ENCODE measurements at regions not wholly inside any gene's neighbourhood (a gene's known extent, or its start where the extent isn't known, plus 50 kb on each side); places are given as distances from the start of the nearest gene placed in this dataset.

DNA sequence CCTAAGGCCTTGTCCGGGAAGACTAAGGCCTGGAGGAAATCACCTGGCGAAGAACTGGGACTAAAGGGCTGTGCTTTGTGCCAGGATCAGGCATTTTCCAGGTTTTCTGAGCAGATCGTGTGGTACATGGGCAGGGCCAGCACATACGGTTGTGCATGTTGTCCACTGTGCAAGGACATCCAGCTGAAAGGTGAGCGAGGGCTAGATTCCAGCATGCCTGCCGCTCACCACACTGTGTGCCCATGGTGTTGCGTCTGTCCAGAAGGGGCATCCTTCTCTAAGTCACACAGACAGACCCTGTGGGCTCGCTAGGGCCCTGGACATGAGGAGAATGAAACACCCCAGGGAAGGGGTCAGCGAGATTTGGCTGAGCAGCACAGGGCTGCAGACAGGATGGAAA lies 80.3 kb upstream of the TAF1B start:
- H3K4me3 Mint-ChIP-seq, result no peak overlapping the region
- peaks cover 18% of the 10 kb centered on the region for H3K4me1 Mint-ChIP-seq (ENCODE audit: low read depth)
- no peaks in the 10 kb centered on the region for H3K36me3 Mint-ChIP-seq (ENCODE audit: low read depth)
- no peak overlapping the region for H3K27ac Mint-ChIP-seq
- DNase-seq, result no peak
- intact Hi-C loops (cut with micrococcal nuclease), result no loop called here
- CTCF ChIA-PET, result no interaction called here
- H3K27me3 Mint-ChIP-seq (ENCODE audit: low read depth), result no peaks in the 10 kb centered on the region
- no peaks in the 10 kb centered on the region for H3K9me3 Mint-ChIP-seq

- peaks cover 18% of the 10 kb centered on the region for H3K4me1 Mint-ChIP-seq (ENCODE audit: low read depth)
- H3K9me3 Mint-ChIP-seq, result no peaks in the 10 kb centered on the region
- CTCF ChIA-PET, result no interaction called here
- H3K27me3 Mint-ChIP-seq (ENCODE audit: low read depth), result no peaks in the 10 kb centered on the region
- no peaks in the 10 kb centered on the region for H3K36me3 Mint-ChIP-seq (ENCODE audit: low read depth)
- H3K4me3 Mint-ChIP-seq, result no peak overlapping the region
- DNase-seq, result no peak
- H3K27ac Mint-ChIP-seq, result no peak overlapping the region
- intact Hi-C loops (cut with micrococcal nuclease), result no loop called here
Measured at GRCh38 chr2:9763356-9764152, 79.7 kb upstream of the TAF1B start.

- H3K9me3 Mint-ChIP-seq, result no peaks in the 10 kb centered on the region
- intact Hi-C loops (cut with micrococcal nuclease), result no loop called here
- no peak for DNase-seq
- no peaks in the 10 kb centered on the region for H3K36me3 Mint-ChIP-seq (ENCODE audit: low read depth)
- H3K27me3 Mint-ChIP-seq (ENCODE audit: low read depth), result no peaks in the 10 kb centered on the region
- CTCF ChIA-PET, result no interaction called here
- no peak overlapping the region for H3K27ac Mint-ChIP-seq
- H3K4me1 Mint-ChIP-seq (ENCODE audit: low read depth), result peaks cover 18% of the 10 kb centered on the region
- H3K4me3 Mint-ChIP-seq, result no peak overlapping the region
Measured at GRCh38 chr2:9764153-9764778, 79.0 kb upstream of the TAF1B start.

- H3K4me1 Mint-ChIP-seq (ENCODE audit: low read depth), result peaks cover 12% of the 10 kb centered on the region
- H3K4me3 Mint-ChIP-seq, result no peak overlapping the region
- H3K27ac Mint-ChIP-seq, result no peak overlapping the region
- CTCF ChIA-PET, result no interaction called here
- no peaks in the 10 kb centered on the region for H3K36me3 Mint-ChIP-seq (ENCODE audit: low read depth)
- intact Hi-C loops (cut with micrococcal nuclease), result no loop called here
- no peaks in the 10 kb centered on the region for H3K27me3 Mint-ChIP-seq (ENCODE audit: low read depth)
- DNase-seq, result no peak
- no peaks in the 10 kb centered on the region for H3K9me3 Mint-ChIP-seq
Measured at GRCh38 chr2:9765611-9766531, 77.4 kb upstream of the TAF1B start.

DNA sequence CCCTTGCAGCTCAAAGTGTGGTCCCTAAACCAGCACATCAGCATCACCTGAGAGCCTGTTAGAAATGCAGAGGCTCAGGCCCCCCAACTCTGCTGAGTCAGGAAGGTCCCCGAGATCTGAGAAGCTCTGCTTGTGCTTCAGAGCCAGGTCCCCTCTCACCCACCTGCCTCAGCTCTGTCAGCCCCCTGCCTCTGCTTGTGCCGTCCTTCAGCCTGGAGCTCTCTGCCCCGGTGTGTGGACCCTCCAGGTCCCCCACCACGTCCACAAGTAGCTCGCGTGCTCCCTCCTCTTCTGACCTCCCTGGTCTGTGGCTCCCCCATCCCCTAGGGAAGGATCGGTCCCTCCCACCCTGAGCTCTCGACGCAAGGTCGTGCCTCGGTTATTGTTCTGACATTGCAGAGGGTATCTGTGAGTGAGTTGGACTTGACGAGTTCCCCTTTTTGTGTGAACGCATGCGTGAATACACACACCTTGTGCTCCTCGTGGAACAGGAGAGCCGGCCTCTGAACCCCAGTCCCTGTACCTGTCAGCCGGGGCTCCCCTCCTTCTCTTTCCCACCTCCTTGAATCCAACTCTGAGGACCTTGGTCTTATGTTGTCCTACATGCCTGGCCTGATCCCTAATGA lies 75.5 kb upstream of the TAF1B start:
- DNase-seq, result no peak
- Mint-ChIP-seq H3K4me1 (ENCODE audit: low read depth) (peaks cover 9% of the 10 kb centered on the region), H3K36me3 (ENCODE audit: low read depth) (no peaks in the 10 kb centered on the region), H3K27me3 (ENCODE audit: low read depth) (no peaks in the 10 kb centered on the region), H3K9me3 (no peaks in the 10 kb centered on the region), H3K4me3 (no peak overlapping the region), H3K27ac (no peak overlapping the region)
- CTCF ChIA-PET, result interaction anchor here (0.5 kb wide), 1 partner anchor 264 kb away, joined by 4 read pairs; no protein-coding TSS in a partner anchor
- intact Hi-C loops (cut with micrococcal nuclease), result no loop called here

DNA sequence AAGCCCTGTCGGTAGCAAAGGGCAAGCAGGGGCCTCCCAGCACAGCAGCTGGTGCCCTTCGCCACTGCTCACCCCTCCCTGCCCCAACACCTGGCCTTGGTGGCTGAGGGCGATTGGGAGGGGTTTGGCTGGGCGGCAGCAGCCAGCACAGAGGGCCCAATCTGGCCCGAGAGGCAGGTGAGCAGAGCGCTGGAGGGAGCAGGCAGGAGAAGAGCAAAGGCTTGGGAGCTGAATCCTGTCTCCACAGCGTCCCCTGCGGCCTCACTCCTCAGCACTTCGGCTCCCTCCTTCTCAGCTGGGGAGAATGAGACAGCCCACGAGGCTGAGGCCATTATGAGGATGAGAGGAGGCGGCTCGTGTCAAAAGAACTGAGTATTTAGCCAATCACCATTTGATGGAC lies 74.9 kb upstream of the TAF1B start:
- CTCF ChIA-PET, result no interaction called here
- Mint-ChIP-seq H3K9me3 (no peaks in the 10 kb centered on the region), H3K36me3 (ENCODE audit: low read depth) (no peaks in the 10 kb centered on the region), H3K27ac (no peak overlapping the region), H3K27me3 (ENCODE audit: low read depth) (no peaks in the 10 kb centered on the region), H3K4me3 (no peak overlapping the region), H3K4me1 (ENCODE audit: low read depth) (peaks cover 9% of the 10 kb centered on the region)
- DNase-seq, result no peak
- intact Hi-C loops (cut with micrococcal nuclease), result no loop called here

DNA sequence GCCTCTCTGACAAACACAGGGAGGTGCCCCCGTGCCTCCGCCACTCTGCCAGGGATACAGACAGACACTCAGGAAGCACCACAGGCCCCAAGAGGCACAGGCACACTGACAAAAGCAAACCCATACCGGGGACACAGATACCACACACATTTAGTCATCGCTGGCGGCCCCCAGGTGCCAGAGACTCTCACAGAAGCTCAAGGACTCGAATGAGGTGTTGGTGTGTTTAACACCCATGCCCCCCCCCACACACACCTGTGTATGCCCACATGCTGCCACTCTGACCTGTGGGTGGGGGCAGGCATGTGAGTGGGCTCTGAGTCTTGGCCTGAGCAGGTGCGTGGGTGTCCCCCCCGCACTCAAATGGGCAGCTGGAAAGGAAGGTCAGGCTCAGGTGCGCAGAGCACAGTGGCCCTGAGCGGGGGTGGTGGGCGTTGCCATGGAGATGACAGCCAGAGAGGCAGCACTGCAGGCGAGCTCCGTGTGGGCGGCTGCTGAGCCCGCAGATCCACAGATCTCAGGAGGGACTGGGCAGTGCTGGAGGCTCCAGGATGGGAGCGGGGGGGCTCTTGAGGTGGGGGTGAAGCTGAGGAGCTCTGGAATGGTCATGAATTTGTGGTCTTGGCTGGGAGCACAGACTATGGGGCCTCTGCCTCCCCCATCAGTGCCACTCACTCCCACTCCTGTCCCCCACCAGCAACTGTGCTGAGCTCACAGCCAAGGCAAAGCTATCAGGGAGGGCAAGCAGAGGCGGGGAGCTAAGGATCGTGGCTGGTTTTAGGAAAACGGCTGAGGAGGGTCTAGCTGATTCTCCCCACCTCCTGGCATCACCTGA lies 73.9 kb upstream of the TAF1B start:
- intact Hi-C loops (cut with micrococcal nuclease), result loop anchor here (1.0 kb wide), 1 partner anchor 13 kb away; no protein-coding TSS in a partner anchor
- H3K27ac Mint-ChIP-seq, result no peak overlapping the region
- no peaks in the 10 kb centered on the region for H3K9me3 Mint-ChIP-seq
- H3K4me1 Mint-ChIP-seq (ENCODE audit: low read depth), result peaks cover 6% of the 10 kb centered on the region
- no peak overlapping the region for H3K4me3 Mint-ChIP-seq
- H3K27me3 Mint-ChIP-seq (ENCODE audit: low read depth), result no peaks in the 10 kb centered on the region
- no peak for DNase-seq
- CTCF ChIA-PET, result interaction anchor here (0.6 to 3.8 kb wide), 16 partner anchors 10 to 296 kb away, joined by 3 to 28 read pairs (median 4); partner anchors contain the start of gene ADAM17
- no peaks in the 10 kb centered on the region for H3K36me3 Mint-ChIP-seq (ENCODE audit: low read depth)

- H3K4me3 Mint-ChIP-seq, result no peak overlapping the region
- no peak for DNase-seq
- CTCF ChIA-PET, result interaction anchor here (0.8 to 3.8 kb wide), 18 partner anchors 9 to 296 kb away, joined by 3 to 28 read pairs (median 4); partner anchors contain the start of gene ADAM17
- peaks cover 6% of the 10 kb centered on the region for H3K4me1 Mint-ChIP-seq (ENCODE audit: low read depth)
- intact Hi-C loops (cut with micrococcal nuclease), result loop anchor here (1.0 kb wide), 1 partner anchor 12 kb away; no protein-coding TSS in a partner anchor
- no peak overlapping the region for H3K27ac Mint-ChIP-seq
- H3K36me3 Mint-ChIP-seq (ENCODE audit: low read depth), result no peaks in the 10 kb centered on the region
- H3K27me3 Mint-ChIP-seq (ENCODE audit: low read depth), result no peaks in the 10 kb centered on the region
- H3K9me3 Mint-ChIP-seq, result no peaks in the 10 kb centered on the region
Measured at GRCh38 chr2:9770006-9770307, 73.3 kb upstream of the TAF1B start.

GRCh38 chr2:9770308-9771100 lies 72.8 kb upstream of the TAF1B start:
- intact Hi-C loops (cut with micrococcal nuclease), result loop anchor here (1.0 kb wide), 1 partner anchor 12 kb away; no protein-coding TSS in a partner anchor
- CTCF ChIA-PET, result interaction anchor here (0.6 to 3.8 kb wide), 20 partner anchors 9 to 321 kb away, joined by 3 to 28 read pairs (median 4); partner anchors contain the start of gene ADAM17
- Mint-ChIP-seq H3K4me3 (no peak overlapping the region), H3K27me3 (ENCODE audit: low read depth) (no peaks in the 10 kb centered on the region), H3K9me3 (no peaks in the 10 kb centered on the region), H3K36me3 (ENCODE audit: low read depth) (no peaks in the 10 kb centered on the region), H3K4me1 (ENCODE audit: low read depth) (peaks cover 6% of the 10 kb centered on the region), H3K27ac (no peak overlapping the region)
- DNase-seq, result peak; percentile 70

- Mint-ChIP-seq H3K4me1 (ENCODE audit: low read depth) (peaks cover 6% of the 10 kb centered on the region), H3K9me3 (no peaks in the 10 kb centered on the region), H3K27me3 (ENCODE audit: low read depth) (no peaks in the 10 kb centered on the region), H3K4me3 (no peak overlapping the region), H3K27ac (no peak overlapping the region), H3K36me3 (ENCODE audit: low read depth) (no peaks in the 10 kb centered on the region)
- intact Hi-C loops (cut with micrococcal nuclease), result no loop called here
- no peak for DNase-seq
- CTCF ChIA-PET, result interaction anchor here (0.6 to 3.8 kb wide), 14 partner anchors 8 to 321 kb away, joined by 3 to 28 read pairs (median 4); partner anchors contain the start of gene ADAM17
Measured at GRCh38 chr2:9771101-9771449, 72.2 kb upstream of the TAF1B start.

Measured in activated naive CD4-positive, alpha-beta T cell treated with anti-CD3 and anti-CD28 coated beads for 36 hours (primary cell).